ENCODE measurements at regions not wholly inside any gene's neighbourhood (a gene's known extent, or its start where the extent isn't known, plus 50 kb on each side); places are given as distances from the start of the nearest gene placed in this dataset.

DNA sequence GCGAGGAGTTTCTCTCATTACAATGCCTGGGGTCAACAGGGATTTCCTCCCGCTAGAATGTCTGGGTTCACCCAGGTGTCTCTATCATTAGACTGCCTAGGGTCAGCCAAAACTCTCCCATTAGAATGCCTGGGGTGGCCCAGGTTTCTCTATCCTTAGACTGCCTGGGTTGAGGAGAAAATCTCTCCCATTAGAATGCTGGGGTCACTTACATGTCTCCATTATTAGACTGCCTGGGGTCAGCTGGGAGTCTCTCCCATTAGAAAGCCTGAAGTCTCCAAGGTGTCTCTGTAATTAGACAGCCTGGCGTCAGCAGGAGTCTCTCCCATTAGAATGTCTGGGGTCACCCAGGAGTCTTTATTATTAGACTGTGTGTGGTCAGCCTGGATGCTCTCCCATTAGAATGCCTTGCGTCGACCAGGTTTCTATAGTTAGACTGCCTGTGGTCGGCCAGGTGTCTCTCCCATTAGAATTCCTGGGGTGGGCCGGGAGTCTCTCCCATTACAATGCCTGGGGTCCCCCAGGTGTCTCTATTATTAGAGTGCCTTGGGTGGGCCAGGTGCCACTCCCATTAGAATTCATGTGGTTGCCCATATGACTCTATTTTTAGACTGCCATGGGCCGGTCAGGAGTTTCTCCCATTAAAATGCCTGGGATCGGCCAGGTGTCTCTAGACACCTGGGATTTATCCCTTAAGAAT is 2272.1 kb downstream of the TP53TG3F start:
- TF ChIP-seq, protein P1, sequence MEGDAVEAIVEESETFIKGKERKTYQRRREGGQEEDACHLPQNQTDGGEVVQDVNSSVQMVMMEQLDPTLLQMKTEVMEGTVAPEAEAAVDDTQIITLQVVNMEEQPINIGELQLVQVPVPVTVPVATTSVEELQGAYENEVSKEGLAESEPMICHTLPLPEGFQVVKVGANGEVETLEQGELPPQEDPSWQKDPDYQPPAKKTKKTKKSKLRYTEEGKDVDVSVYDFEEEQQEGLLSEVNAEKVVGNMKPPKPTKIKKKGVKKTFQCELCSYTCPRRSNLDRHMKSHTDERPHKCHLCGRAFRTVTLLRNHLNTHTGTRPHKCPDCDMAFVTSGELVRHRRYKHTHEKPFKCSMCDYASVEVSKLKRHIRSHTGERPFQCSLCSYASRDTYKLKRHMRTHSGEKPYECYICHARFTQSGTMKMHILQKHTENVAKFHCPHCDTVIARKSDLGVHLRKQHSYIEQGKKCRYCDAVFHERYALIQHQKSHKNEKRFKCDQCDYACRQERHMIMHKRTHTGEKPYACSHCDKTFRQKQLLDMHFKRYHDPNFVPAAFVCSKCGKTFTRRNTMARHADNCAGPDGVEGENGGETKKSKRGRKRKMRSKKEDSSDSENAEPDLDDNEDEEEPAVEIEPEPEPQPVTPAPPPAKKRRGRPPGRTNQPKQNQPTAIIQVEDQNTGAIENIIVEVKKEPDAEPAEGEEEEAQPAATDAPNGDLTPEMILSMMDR (IDR thresholded peaks at IDR 0.05): no peak
- no peak for TF ChIP-seq POLR2A (IDR thresholded peaks at IDR 0.05)
